ENCODE measurements at regions not wholly inside any gene's neighbourhood (a gene's known extent, or its start where the extent isn't known, plus 50 kb on each side); places are given as distances from the start of the nearest gene placed in this dataset.
"Not testable (repeated sequence)": the region's sequence is repeated elsewhere in the genome, so short reads cannot be mapped to it uniquely, and the experiment has no call there.

DNA sequence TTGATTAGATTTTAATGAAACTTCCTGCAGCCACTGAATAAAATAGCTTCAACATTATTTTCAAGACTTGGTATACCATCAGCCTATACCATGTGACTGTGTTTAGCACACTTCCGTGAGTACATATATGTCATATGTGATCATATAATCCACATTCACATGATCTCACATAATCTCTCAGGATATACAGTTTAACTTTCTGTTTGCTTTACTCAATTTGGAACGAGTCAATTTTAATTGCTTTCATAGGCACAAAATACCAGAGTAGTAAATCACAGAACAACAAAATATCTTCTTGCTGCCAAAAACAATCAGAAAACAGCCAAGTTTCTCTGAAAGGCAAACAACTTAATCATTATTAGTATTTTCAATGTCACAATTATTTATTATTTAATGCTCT is 731.1 kb upstream of the DIAPH2 start:
- TF ChIP-seq, protein P1, sequence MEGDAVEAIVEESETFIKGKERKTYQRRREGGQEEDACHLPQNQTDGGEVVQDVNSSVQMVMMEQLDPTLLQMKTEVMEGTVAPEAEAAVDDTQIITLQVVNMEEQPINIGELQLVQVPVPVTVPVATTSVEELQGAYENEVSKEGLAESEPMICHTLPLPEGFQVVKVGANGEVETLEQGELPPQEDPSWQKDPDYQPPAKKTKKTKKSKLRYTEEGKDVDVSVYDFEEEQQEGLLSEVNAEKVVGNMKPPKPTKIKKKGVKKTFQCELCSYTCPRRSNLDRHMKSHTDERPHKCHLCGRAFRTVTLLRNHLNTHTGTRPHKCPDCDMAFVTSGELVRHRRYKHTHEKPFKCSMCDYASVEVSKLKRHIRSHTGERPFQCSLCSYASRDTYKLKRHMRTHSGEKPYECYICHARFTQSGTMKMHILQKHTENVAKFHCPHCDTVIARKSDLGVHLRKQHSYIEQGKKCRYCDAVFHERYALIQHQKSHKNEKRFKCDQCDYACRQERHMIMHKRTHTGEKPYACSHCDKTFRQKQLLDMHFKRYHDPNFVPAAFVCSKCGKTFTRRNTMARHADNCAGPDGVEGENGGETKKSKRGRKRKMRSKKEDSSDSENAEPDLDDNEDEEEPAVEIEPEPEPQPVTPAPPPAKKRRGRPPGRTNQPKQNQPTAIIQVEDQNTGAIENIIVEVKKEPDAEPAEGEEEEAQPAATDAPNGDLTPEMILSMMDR (conservative IDR thresholded peaks at IDR 0.05), result no peak
- no peak overlapping the region for H3K27ac ChIP-seq

DNA sequence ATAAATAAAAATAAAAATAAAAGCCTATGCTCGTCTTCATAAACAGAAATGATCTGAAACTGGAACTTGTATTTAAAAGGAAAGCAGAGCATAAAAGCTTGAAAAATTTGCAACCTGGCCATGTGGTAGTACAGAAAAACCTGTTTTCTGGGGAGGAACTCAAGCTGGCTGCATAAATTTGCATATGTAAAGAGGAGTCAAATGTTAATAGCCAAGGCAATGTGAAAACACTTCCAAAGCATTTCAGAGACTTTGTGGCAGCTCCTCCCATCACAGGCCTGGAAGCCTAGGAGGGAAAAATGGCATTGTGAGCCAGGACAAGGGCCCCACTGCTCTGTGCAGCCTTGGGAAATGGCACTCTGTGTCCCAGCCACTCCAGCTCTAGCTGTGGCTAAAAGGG is 727.9 kb upstream of the DIAPH2 start:
- H3K27ac ChIP-seq, result no peak overlapping the region
- TF ChIP-seq, protein P1 (conservative IDR thresholded peaks at IDR 0.05), result no peak

DNA sequence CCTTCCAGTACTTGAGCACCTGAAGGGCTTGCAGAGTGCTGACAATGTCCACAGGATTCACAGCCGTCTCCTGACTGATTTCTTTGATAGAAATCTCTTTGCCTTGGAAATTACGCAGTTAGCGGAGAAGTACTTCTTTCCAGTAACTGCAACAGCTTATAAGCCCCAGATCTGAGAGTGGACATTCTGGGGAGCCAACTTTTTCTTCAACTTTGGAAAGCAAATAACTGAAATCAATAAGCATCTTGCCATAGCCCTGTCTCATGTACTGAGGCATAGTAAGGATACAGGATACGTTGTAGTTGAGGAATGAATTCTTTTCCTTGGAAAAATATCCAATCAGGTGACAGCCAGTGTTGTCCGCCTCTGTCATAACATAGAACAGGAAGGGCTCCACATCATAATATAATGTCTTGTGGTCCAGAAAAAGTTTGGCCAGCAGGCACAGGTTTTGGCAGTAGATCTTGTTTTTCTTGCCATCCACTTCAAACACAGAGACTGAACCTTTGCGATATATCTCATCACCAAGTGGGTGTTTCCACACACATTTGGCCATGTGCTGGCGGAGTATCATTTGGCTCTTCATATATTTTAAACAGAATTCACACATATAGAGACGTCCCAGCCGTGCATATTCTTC is 711.1 kb upstream of the DIAPH2 start:
- H3K27ac ChIP-seq, result not testable (repeated sequence)

DNA sequence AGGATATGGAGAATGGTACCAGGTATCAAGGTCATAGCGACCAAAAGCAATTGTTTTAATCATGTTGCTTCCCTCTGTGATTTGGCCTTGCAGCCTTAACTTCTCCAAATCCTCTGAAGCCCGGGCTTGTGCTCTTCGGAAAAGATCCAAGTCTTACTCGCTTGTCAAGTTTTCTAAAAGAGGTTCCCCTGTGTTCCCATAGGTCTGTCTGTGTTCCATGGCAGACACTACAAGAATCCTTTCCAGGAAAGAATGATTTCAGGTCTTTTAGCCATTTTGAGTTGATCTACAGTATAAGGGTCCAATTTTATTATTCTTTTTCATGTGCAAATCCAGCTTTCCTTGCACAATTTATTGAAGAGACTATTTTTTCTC is 710.6 kb upstream of the DIAPH2 start:
- TF ChIP-seq, protein P1 (conservative IDR thresholded peaks at IDR 0.05), result no peak
- H3K27ac ChIP-seq, result no peak overlapping the region

DNA sequence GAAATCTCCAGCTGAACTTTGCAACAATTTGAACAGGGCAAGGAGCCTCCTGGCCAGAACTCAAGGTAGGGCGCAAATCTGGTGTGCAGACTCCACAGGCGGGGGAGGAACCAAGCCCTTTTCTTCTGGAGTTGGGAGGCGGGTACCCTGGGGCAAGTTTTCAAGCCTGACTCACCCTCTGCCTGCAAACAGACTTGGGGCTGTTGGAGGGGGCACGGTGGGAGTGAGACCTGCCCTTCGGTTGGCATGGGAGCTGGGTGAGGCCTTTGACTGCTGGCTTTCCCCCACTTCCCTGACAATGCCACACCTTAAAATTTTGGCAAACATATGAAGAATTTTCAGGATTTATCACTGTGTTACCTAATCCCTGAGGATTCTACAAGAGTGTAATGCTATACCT is 709.8 kb upstream of the DIAPH2 start:
- TF ChIP-seq, protein P1 (conservative IDR thresholded peaks at IDR 0.05), result no peak
- H3K27ac ChIP-seq, result no peak overlapping the region

DNA sequence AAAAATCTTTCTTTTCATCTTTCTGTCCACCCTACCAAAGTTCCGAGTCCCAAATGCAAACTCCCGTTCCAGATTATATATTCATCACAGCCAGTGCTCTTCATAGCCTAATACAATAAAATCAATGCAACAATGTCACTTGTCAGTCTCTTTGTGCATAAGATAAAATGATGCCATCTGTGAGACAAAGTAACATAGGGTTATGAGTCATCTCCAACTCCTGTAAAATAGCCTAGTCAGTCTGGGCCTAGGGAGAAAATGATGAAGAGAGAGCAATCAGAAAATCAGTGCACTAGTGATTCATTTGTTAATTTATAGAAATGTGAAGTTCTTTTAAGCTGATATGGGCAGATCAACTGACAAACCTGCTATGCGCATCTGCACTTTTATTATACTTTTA is 689.1 kb upstream of the DIAPH2 start:
- no peak overlapping the region for H3K27ac ChIP-seq

DNA sequence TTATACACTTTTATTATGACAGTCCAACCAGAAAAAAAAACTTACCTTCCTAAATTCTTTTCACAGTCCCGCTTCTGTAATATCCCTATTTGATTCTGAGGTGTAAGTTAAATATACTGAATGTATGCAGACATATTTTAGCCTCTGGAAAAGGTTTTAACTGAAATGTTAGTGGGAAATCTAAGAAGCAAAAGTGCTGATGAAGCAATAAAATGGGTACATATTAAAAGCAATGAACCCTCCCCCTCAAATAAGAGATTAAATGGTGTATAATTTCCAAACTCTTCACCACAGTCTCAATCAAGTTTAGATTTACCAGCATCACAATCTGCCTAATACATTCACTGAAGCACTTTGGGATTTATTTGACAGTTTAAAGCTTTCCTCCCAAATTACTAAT is 688.3 kb upstream of the DIAPH2 start:
- TF ChIP-seq, protein P1 (conservative IDR thresholded peaks at IDR 0.05), result no peak
- no peak overlapping the region for H3K27ac ChIP-seq

More for the DNA sequence above, 689.1 kb upstream of the DIAPH2 start:
- TF ChIP-seq, protein P1 (conservative IDR thresholded peaks at IDR 0.05), result no peak

DNA sequence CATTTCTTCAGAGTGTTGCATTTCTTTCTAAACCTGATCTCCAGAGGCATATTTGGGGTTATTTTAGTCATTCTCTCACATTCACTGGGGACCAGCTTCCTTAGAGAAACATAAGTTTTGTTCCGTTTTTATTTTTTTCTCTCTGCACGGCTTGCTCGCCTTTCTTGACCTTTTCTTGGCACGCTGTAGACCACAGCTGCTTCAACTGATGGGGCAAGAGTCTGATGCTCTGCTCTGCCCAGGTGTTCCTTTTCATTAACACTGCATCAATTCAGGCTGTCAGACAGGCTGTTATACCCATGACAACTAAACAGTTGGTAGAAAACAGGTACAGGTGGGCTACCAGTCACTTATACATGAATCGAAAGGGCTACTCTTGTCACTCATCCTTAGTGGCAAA is 682.2 kb upstream of the DIAPH2 start:
- no peak overlapping the region for H3K27ac ChIP-seq
- TF ChIP-seq, protein P1 (conservative IDR thresholded peaks at IDR 0.05), result no peak
